NCI-H2196 (cell line): ENCODE measurements at regions not wholly inside any gene's neighbourhood (a gene's known extent, or its start where the extent isn't known, plus 50 kb on each side); places are given as distances from the start of the nearest gene placed in this dataset.

Experiments
- DNase-seq: peaks from one replicate; lab custom pipeline; 2025; ENCODE audit not compliant: unreplicated experiment; lab: John Stamatoyannopoulos, UW

DNA sequence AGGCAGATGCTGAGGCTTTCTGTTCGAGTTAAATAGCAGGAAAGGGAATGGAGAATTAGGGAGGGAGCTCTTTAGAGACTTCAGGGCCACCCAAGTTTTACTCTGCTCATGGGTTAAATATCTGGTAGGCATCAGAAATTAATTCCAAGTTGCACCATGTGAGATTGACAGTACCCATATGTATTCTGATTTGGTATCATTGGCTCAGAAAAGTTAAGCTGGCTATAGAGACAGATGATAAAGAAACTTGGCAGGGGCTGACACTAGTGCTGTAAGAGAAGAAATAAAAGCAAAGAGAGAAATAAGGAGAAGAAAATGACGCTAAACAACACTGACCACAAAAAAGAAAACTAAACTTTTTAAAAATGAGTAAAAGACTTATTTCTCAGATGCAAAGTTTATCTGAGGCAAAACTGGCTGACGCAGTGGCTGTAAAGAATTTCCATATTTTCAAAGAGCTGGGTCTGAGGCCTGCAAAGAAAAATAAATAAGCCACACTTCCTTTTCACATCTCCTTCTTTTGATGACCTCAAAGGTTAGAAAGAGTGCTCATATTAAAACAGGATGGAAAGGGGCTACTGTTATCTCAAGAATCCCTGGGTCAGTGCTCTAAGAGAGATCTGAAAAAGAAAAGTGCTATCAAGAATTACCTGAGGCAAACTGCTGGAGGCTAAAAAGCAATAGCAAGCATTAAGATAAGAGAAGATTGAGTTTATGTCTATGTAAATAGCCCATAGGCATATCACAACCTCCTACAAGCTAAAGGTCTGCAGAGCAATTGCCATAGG is 399.0 kb upstream of the MEF2C start:
- no peak for DNase-seq

DNA sequence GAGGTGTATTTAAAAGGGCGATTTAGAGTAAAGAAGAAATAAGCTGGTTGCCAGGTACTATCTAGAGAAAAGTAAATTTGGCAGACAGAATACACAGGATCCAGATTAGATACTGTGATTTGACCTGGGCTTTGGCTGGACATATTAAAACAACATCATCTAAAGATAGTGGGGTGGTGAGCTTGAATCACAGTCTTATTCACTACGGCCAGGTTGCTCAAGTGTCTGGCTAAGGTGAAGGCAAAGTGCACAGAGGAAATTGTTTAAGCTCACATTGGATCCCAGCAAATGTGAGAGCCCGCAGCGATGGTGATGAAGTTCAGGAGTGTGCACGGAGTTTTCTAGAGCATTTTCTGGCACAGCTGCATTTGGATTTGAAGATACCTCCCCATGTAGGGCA is 398.2 kb upstream of the MEF2C start:
- DNase-seq, result no peak

DNA sequence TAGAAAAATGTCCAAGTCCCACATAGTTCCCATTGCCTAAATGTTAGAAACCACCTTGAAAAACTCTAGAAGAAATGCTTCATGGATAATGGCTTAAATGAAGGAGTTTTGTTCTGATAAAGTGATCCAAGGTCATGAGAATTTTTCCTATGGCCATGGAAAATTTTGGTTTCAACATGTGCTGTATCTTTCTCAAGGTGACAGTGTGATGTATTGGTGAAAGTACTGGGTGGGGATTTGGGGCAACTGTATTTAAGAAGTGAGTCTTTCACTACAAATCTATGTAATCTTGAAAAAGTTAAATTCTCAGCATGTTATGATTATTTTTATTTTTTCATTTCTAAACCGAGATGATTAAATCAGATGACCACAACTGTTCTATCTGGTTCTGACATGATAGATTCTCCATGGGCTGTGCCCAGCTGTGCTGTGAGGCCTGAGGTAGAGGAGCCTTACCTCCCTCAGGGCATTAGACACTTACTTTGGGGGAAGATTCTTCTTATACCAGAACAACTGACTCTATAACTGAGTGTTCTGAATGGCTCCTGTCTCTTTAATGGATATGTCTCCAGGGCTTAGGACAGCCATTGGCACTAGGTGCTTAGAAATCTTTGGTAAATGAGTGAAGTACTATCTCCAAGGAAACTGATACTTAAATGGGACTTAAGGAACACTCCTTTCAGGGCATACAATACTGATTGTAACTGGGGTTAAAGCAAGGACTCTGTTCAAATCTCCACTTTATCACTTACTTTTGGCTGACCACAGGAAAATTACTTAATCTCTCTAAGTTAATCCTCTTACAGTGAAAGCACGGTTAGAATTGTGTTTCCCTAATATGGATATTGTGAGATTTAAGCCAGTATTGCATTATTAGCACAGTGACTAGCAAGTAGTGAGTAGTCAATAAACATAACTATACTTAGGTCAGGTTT is 397.4 kb upstream of the MEF2C start:
- no peak for DNase-seq

DNA sequence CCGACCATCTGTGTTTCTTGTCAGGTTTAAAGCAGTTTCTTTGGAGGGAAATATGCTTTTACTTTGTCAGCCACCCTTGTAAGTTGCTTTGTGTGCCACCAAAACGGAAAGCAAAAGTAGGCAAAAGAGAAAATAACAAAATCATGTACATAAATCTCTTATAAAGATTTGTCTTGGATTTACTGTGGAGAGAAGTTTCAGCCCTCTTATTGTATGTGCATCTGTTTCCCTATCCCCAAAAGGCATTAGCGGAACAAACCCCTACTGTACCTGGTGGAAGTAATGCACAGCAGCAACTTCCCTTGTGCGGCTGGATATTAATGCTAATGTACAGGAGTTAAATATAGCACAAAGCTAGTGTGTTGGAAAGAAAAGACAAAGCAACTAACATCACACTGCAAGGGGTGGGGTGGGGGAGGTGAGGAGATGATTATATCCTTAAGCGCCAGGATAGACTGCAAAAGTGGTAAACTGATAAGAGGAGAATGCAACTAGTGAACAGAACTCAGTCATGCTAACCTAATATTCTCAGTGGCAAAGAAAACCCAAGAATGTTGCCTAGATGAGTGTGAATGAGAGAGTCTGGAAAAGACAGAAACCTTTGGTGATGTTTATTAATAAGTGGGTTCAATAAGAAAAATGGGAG is 396.5 kb upstream of the MEF2C start:
- DNase-seq, result no peak

DNA sequence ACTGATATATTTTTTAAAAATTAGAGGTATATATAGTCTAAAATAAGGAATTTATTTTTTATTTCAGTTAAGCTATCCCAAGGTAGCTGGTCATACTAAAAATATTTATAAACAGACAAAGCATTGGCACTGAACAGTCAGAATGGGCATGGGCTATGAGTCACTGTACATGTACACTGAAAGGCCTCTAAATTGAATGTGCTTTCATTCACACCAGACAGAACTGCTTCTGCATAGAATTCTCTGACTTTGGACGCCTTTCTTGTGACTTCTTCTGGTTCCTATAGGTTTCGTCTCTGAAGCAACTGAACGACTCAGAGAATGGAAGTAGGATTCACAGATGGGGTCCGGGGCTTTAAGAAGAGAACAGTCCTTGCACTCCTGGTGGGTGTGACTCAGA is 394.8 kb upstream of the MEF2C start:
- no peak for DNase-seq

DNA sequence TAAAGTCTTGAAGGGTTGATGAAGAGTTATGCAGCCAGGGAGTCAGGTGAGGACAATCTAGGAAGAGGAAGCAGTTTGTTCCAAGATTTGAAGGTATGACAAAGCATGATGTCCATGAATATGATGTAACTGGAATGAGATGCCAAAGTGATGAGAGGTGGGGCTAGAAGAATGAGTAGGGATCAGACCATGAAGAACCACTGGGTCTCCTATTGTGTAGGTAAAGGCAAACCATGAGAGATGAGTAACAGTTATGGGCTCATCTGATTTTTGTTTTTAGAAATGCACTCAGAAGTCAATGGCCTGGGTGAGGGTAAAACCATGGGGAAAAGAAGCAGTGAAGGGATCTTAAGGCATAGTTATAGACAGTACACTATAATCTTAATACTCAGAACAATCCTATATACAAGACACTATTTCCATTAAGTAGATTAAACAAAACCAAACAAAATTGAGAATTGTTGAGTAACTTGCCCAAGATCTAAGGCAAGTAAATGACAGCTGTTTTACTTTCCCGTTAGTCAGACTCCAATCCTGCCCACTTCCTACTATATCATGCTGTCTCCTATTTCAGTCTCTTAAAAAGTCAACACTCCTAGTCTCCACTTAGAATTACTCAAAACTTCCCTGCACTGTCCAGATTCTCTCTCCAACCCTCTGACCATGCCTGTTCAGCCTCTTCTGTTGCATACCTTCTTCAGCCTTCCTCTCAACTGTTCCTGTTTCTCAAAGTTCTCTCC is 393.8 kb upstream of the MEF2C start:
- no peak for DNase-seq

DNA sequence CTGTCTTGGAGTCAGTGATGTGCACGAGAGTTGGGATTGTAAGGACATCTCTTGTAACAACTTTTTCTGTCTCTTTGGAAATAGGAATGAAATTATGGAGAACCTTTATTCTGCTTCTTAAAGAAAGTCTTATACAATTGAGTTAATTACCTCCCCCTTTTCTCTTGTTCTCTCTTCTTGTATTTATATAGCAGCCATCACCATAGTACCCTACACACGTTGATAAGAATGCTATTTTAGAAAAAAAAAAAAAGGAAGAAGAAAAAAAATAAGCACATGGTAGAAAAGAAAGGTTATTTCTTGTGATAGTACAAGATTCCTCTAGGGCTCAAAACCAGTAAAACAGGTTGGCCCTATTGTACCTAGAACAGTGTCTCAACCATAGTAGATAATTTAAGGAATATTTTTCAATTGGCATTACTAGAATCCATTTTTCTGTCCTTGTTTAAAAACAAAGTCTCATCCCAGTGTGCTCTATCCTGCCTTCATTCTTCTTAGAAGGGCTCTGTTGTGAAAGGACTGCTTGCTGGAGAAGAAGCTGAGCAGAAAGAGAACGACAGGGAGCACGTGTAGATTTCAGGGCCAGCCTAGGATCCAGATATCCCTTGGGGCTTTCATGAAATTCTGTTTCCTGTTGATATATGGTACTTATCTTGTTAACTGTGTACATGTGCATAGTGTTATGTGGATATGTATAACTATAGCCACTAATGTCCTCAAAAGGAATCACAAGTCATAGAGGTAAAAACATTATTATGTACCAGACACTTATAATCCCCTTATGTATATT is 392.3 kb upstream of the MEF2C start:
- no peak for DNase-seq

DNA sequence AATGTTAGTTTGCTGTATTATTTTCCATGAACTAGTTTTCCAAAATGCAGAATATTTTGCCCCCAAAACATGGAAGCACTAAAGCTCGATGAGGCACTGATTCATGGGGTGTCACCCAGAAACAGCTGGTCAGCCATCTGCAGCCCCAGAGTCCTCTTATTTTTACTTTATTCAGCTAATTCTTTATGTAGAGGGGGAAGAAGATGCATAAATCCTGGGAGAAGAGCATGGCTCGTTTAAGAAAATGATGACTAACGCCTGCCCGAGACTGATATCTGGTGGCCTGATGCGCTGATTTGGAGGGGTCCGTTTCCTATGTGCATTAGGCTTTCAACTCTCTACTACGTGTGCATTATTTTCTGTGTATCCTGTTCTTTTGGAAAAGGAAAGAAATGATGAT is 390.3 kb upstream of the MEF2C start:
- no peak for DNase-seq

DNA sequence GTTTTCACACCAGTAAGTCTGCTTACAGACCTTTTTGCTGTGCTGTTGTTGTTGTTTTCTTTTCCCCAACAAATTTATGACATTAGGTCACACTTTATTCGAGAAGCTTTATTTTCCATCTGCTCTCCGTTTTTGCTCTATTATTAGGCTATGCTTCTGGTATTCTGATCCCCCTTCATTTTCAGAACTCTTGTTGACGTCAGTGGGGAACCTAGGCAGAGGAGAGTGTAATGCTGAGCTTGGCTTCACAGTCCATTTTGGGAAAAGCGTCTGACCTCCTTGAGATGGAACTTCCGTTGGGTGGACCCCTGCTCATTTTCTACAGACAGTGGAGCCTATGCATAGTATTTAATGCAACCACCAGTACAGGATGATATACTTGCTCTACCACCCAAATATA is 387.9 kb upstream of the MEF2C start:
- DNase-seq, result no peak

DNA sequence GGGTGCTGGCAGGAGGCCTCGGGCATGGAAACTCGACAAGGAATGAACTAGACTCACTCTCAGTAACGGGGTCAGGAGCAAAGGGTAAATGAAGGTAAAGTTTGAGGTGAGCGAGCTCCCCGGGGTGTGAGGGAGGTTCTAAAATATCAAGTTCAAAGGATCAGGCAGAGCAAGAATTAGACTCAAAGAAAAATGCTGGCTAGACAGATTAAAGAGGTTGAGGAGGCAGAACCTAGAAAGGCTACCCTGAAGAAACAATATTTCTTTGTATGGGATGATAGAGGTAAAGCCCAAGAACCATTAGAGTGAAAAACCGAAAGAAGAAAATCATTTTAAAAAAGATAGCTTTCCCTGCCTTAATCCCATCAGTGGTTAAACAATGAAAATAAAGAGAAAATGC is 386.7 kb upstream of the MEF2C start:
- no peak for DNase-seq

DNA sequence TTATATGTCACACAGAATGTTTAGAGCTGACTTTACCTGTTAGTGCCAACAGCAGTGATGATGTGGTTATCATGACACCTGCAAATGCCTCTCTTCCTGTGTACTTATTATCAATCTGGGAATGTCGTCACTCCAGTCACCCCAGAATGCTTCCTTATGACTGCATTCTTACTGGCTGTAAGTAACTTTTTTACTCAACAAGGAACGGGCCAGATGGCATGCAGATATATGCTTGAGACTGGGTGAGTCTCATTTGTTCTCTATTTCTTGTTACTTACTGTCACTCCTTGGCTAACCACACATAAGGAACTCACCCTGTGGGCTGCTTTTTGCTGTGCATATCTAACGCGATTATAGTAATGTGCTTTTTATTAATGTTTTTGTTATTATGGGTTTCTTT is 385.5 kb upstream of the MEF2C start:
- no peak for DNase-seq

DNA sequence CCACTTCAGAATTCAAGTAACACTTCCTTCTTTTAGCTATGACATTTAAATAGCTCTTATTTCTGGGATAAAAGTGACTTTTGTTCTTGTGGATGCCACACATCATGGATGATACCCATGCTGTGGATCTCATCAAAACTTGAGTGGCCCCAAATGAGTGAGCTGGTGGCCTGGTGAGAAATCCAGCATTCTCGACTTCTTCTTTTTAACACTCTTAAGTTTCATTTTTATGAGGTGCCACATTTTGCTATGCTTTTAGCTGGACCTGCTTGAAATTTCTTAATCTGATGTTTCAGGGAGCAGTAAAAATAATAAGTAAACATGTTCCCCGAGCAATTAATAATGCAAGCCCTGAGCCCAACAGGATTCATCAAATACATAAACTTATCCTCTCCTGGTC is 384.8 kb upstream of the MEF2C start:
- no peak for DNase-seq

DNA sequence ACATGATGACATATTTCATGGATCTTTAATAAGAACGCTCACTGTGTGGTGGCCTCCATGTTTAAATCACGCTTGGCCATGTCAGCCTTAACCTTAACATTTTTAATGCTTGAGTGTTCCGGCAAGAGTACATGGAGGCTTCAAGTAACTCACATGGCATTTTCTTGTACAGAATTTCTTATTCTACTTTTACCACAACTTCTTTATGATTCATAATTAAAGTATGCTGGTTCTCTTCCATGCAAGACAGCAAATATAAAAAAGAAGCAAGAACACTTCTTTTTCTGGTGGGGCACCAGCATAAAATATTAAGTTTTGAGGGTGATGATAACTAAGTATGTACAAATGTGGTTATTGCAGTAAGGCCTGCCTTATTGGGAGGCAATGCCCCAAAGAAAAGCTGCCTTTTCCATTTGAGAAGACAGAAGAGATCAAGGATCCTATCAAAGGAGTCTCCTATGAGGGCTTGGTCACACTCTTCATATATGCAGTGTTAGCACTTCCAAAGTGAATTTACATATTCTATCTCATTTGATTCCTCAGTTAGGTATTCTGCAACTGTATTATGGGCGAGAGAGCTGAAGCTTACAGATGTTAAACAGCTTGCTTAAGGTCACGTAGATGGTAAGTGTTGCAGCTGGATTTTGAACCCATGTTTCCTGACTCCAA is 382.7 kb upstream of the MEF2C start:
- no peak for DNase-seq

DNA sequence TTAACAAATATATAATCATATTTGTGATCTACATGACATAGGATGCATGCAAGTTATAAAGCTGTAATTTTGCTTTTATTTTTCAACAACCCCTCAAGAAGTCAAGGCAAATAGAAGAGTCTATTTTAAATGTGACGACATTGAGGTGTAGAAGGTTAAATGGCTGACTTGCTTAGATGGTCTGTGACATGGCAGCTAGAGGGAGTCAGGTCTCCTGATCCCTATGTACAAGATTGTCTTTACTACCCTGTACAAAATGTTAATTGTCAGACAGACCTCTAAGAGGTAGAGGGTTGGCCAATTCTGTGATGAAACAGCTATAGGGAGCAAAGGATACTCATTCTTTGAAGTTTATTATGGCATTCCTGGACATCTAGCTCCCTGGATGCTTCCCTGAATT is 380.9 kb upstream of the MEF2C start:
- no peak for DNase-seq

DNA sequence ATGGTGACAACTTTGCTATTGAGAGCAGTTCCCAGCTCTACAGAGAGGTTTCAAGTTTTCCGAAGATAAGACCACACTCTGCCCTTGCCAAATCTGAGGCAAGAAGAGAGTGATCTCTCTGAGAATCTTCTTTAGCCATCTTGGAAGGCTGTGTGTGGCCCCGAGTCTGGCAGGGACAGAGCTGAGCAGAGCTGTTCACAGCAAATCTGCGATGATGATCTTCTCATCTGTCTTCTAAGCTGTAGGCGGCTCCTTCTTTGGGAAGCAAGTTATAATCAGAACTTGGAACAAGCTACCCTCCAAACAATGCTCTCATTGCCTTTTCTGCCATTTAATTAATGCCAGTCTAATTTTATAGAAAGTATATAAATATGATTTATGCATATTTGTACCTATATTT is 379.0 kb upstream of the MEF2C start:
- DNase-seq, result no peak

DNA sequence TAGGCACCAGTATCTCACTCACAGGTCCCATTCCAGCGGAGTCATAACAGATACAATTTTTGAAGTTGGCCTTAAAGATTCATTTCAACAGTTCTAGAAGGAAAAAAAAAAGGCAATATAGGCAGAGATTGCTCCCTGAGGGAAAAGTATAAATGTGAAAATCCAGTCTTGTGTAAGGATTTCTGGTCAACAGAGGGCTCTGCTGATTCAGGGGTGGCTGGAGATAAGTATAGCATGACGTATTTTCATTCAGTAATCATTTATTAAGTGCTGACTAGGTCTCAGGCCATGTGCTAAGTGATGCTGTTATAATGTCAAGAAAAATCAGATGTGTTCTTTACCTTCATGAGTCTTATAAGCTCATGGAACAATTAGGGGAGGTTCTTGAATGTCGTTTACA is 377.3 kb upstream of the MEF2C start:
- DNase-seq, result no peak

DNA sequence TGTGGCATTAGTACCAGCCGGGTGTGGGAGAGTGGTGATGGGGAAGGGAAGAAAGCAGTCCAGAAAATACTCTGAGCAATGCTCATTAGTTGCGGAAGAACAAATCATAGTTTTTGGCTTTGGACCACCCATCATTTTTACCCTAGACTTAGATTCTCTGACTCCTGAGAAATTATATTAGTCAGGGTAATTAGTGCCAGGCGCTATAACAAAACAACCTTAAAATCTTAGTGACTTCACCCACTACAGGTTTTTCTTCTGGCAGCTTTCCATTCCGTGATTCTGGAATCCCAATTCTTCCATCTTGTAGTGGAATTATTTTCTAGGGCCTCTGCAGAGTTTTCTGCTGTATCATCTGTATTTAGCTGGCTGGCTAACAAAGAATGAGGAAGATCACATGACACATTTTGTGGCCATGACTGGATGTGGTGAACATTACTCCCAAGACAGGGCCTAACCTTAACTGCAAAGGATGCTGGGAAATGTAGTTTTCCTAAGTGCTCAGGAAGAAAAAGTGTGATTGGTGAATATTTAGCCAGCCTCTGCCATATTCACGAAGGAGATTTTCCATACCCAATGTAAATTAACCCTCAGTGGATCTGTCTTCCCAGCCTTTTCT is 373.0 kb upstream of the MEF2C start:
- DNase-seq, result no peak

DNA sequence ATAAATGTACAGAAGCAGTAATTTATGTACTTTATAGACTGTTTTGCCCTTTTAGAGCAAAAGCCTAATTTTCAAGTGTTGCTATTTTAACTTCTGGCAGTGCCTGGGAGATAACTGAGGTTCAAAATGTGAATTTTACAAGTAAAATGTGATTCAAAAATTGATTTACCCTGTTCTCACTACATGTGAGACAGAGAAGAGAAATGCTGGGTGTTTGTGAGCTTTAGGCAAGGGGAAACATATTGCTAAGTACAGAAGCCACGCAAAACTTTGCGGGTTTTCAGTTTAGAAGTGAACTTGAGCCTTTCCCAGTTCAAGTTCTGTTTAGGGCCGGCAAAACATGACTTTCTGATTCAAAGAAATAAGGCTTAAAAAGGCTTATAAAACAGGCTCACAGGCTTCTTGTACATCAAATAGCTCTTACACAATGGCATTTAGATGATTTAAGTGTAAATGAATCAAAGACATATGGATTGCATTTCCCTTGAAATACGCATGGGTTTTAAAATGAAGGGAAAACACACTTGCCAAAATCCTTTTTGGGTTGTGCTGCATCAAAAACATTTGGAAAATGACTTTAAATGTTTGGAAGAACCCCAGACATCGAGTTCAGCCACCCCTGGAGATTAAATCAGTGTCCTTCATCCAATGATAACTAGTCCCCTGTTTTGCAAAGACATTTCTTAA is 370.8 kb upstream of the MEF2C start:
- no peak for DNase-seq

DNA sequence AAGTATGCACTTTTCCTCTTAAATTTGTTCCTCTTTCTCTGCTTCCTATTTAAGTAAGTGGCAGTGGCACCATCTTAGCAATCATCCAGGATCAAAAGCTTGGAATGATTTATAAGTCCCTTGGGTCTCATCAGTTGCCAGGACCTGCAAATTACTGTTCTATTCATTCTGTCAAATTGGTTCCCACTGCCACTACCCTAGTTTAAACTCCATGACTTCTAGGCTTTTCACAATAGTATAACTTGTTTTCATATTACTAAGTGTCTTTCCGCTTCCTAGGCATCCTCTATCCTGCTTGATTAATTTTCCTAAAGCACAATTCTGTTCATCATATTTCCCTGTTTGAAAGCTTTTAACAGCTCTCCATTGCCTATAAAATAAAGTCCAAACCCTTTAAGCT is 363.9 kb upstream of the MEF2C start:
- DNase-seq, result no peak
